ENCODE measurements at regions not wholly inside any gene's neighbourhood (a gene's known extent, or its start where the extent isn't known, plus 50 kb on each side); places are given as distances from the start of the nearest gene placed in this dataset.
"Not testable (repeated sequence)": the region's sequence is repeated elsewhere in the genome, so short reads cannot be mapped to it uniquely, and the experiment has no call there.

DNA sequence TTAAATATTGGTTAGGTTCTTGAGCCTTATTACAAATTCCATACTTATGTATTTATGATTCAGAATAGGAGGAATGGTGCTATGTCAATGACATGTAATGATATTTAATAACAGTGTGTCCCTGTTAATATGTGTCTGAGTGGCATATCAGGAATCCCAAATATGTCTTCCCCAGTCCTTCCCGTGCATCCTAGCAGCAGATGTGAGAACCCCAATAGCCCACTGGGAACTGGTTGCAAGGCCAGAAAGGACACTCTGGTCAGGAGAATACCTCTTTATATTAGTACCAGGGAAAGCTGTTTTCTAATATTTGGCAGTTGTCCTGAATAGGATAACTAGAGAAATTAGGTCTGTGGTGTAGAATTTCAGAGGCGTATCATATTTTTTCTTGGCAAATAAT lies 159.1 kb upstream of the PDE7B start:
- no peaks in the 10 kb centered on the region for H3K36me3 Mint-ChIP-seq (ENCODE audit: low read depth)
- H3K27me3 Mint-ChIP-seq = peaks cover 10% of the 10 kb centered on the region
- no peaks in the 10 kb centered on the region for H3K9me3 Mint-ChIP-seq
- H3K4me1 Mint-ChIP-seq = no peaks in the 10 kb centered on the region
- no peak overlapping the region for H3K27ac Mint-ChIP-seq
- H3K4me3 Mint-ChIP-seq = no peak overlapping the region
- no peak for ATAC-seq (replicated peaks)

- peaks cover 22% of the 10 kb centered on the region for H3K27me3 Mint-ChIP-seq
These were observed 157.6 kb upstream of the PDE7B start for GRCh38 chr6:135693811-135694370.

DNA sequence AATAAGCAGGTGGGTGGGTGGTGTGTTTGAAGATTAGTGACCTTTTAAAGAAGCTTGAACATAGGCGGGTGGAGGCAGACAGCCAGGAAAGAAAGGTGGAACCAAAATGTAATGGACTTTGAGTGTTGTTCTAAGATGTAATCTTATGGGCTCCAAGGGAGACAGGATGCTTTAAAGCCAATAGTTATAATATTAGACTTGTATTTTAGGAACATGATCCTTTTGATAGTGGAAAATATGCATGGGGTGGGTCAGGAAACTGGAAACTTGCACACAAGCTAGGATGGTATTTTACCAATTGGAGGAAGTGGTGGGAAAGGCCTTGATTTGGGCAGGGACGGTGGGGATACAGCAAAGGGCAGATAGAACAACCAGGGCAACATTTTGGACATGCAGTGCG lies 151.8 kb upstream of the PDE7B start:
- no peaks in the 10 kb centered on the region for H3K36me3 Mint-ChIP-seq (ENCODE audit: low read depth)
- H3K4me1 Mint-ChIP-seq = peaks cover 14% of the 10 kb centered on the region
- no peak overlapping the region for H3K27ac Mint-ChIP-seq
- H3K9me3 Mint-ChIP-seq = no peaks in the 10 kb centered on the region
- H3K4me3 Mint-ChIP-seq = no peak overlapping the region
- H3K27me3 Mint-ChIP-seq = peaks cover 22% of the 10 kb centered on the region
- ATAC-seq (replicated peaks) = no peak

More at GRCh38 chr6:135693811-135694370, 157.6 kb upstream of the PDE7B start:
- Mint-ChIP-seq H3K4me3 (no peak overlapping the region), H3K27ac (no peak overlapping the region), H3K36me3 (ENCODE audit: low read depth) (no peaks in the 10 kb centered on the region), H3K4me1 (no peaks in the 10 kb centered on the region), H3K9me3 (no peaks in the 10 kb centered on the region)
- ATAC-seq (replicated peaks) = no peak

DNA sequence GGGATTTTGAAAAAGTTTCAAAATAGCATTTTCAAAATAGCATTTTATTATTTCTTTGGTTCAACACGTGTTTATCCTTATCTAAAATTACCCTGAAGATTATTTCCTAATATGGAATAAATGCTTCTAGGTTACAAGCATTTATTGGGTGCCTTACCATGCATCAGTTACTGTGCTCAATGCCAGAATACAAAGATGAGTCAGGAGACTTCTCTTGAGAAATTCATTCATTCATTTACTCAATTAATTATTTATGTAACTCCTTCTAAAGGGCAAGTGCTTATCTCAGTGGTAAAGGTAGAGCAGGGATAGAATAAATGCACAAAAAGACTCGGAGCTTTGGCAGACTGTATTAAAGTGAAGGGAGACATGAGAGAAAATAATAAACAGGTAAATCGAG lies 150.1 kb upstream of the PDE7B start:
- Mint-ChIP-seq H3K27me3 (peaks cover 25% of the 10 kb centered on the region), H3K4me1 (peaks cover 14% of the 10 kb centered on the region), H3K4me3 (no peak overlapping the region), H3K9me3 (no peaks in the 10 kb centered on the region), H3K36me3 (ENCODE audit: low read depth) (no peaks in the 10 kb centered on the region), H3K27ac (no peak overlapping the region)
- ATAC-seq (replicated peaks) = no peak

DNA sequence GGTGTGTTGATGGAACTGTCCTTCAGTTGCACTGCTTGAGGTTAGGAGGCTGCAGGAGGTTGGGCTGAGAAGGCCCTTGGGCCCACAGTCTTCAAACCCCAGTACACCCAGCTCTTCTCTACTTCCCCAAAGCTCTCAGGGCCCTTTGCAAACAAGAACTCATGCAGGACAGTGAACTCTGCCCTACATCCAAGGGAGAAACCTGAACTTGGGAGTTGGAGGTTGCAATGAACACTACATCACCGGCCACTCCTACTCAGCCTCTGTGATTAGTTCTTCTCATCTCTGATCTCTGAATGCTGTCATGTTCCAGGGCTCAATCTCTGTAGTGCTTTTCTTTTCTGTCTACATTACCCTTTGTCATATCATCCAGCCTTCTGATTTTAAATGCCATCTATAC lies 148.5 kb upstream of the PDE7B start:
- no peaks in the 10 kb centered on the region for H3K9me3 Mint-ChIP-seq
- H3K4me1 Mint-ChIP-seq = peaks cover 14% of the 10 kb centered on the region
- peak overlapping the region; percentile 66 for H3K27ac Mint-ChIP-seq
- peaks cover 24% of the 10 kb centered on the region for H3K27me3 Mint-ChIP-seq
- no peaks in the 10 kb centered on the region for H3K36me3 Mint-ChIP-seq (ENCODE audit: low read depth)
- ATAC-seq (replicated peaks) = peak; percentile 51
- H3K4me3 Mint-ChIP-seq = no peak overlapping the region

- Mint-ChIP-seq H3K27me3 (peaks cover 20% of the 10 kb centered on the region), H3K4me3 (no peak overlapping the region), H3K4me1 (peaks cover 14% of the 10 kb centered on the region), H3K36me3 (ENCODE audit: low read depth) (no peaks in the 10 kb centered on the region), H3K9me3 (no peaks in the 10 kb centered on the region), H3K27ac (peak overlapping the region; percentile 66)
- peak; percentile 88 for ATAC-seq (replicated peaks)
These were observed 147.9 kb upstream of the PDE7B start for GRCh38 chr6:135703621-135704020.

DNA sequence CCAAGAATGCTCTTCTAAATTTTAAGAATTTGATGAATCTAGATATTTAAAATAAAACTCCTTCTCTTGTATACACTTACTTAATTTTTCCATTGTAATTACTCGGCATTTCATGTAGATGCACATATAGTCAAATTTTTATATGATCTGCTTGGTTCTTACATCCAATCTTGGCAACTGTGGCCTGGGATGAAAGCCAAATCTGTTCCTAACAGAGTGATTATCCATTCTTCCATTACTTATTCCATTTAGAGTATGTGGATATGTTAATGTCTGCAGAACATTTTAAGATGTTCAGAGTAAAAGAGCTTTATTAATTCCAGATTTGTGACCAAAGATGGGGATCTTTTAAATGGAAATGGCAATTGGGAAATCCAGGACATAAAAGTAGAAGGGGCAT lies 144.1 kb upstream of the PDE7B start:
- H3K27me3 Mint-ChIP-seq = peaks cover 10% of the 10 kb centered on the region
- no peaks in the 10 kb centered on the region for H3K36me3 Mint-ChIP-seq (ENCODE audit: low read depth)
- H3K27ac Mint-ChIP-seq = no peak overlapping the region
- peaks cover 10% of the 10 kb centered on the region for H3K4me1 Mint-ChIP-seq
- H3K9me3 Mint-ChIP-seq = no peaks in the 10 kb centered on the region
- ATAC-seq (replicated peaks) = no peak
- H3K4me3 Mint-ChIP-seq = no peak overlapping the region

DNA sequence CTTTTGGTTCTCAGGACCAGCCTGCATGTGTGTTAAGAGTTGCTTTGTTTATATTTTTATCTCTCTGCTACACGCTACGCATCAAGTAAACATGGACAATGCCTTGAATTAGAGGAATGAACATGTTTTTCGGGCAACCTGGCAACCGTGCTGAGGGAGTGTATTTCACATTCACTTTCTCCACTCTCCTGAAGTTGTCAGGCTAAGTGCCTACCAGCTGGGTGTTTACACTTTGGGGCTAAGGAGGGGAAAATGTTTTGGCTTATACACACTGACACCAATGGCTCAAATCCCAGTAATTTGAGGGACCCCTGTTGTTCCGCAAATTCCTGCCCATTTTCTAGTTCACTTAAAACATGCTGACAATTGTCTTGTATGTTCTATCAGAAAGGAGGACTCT lies 141.5 kb upstream of the PDE7B start:
- peaks cover 8% of the 10 kb centered on the region for H3K27me3 Mint-ChIP-seq

GRCh38 chr6:135722190-135722589 lies 129.3 kb upstream of the PDE7B start:
- Mint-ChIP-seq H3K27ac (no peak overlapping the region), H3K27me3 (no peaks in the 10 kb centered on the region), H3K4me1 (no peaks in the 10 kb centered on the region), H3K36me3 (ENCODE audit: low read depth) (no peaks in the 10 kb centered on the region), H3K4me3 (no peak overlapping the region), H3K9me3 (peaks cover 17% of the 10 kb centered on the region)
- ATAC-seq (replicated peaks) = no peak

More for the DNA sequence above, 141.5 kb upstream of the PDE7B start:
- no peak overlapping the region for H3K27ac Mint-ChIP-seq
- no peak for ATAC-seq (replicated peaks)
- H3K4me3 Mint-ChIP-seq = no peak overlapping the region
- H3K9me3 Mint-ChIP-seq = no peaks in the 10 kb centered on the region
- H3K36me3 Mint-ChIP-seq (ENCODE audit: low read depth) = no peaks in the 10 kb centered on the region
- no peaks in the 10 kb centered on the region for H3K4me1 Mint-ChIP-seq

- peak; percentile 72 for ATAC-seq (replicated peaks)
- no peaks in the 10 kb centered on the region for H3K36me3 Mint-ChIP-seq (ENCODE audit: low read depth)
- no peaks in the 10 kb centered on the region for H3K4me1 Mint-ChIP-seq
- H3K9me3 Mint-ChIP-seq = peaks cover 18% of the 10 kb centered on the region
- H3K4me3 Mint-ChIP-seq = no peak overlapping the region
- no peaks in the 10 kb centered on the region for H3K27me3 Mint-ChIP-seq
- H3K27ac Mint-ChIP-seq = peak overlapping the region; percentile 61
These were observed 128.8 kb upstream of the PDE7B start for GRCh38 chr6:135722679-135723078.

- H3K9me3 Mint-ChIP-seq = peaks cover 14% of the 10 kb centered on the region
- no peak overlapping the region for H3K4me3 Mint-ChIP-seq
- H3K4me1 Mint-ChIP-seq = no peaks in the 10 kb centered on the region
- H3K36me3 Mint-ChIP-seq (ENCODE audit: low read depth) = no peaks in the 10 kb centered on the region
- no peak overlapping the region for H3K27ac Mint-ChIP-seq
- no peak for ATAC-seq (replicated peaks)
- H3K27me3 Mint-ChIP-seq = peaks cover 4% of the 10 kb centered on the region
These were observed 122.9 kb upstream of the PDE7B start for GRCh38 chr6:135728589-135728988.

DNA sequence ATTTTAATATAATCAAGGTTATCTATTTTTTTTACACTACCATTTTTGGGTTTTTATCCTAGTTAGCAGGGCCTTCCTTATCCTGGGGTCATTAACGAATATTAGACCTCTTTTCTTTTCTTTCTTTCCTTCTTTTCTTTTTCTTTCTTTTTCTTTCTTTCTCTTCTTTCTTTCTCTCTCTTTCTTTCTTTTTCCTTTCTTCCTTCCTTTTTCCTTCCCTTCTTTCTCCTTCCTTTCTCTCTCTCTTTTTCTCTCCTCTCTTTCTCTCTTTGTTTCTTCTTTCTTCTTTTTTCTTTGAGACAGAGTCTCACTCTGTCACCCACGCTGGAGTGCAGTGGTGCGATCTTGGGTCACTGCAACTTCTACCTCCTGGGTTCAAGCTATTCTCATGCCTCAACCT lies 120.4 kb upstream of the PDE7B start:
- Mint-ChIP-seq H3K27me3 (peaks cover 4% of the 10 kb centered on the region), H3K4me3 (no peak overlapping the region), H3K36me3 (ENCODE audit: low read depth) (no peaks in the 10 kb centered on the region), H3K9me3 (peaks cover 7% of the 10 kb centered on the region), H3K27ac (no peak overlapping the region), H3K4me1 (no peaks in the 10 kb centered on the region)
- no peak for ATAC-seq (replicated peaks)

- not testable (repeated sequence) for H3K36me3 Mint-ChIP-seq (ENCODE audit: low read depth); H3K9me3 Mint-ChIP-seq; H3K4me1 Mint-ChIP-seq; ATAC-seq (replicated peaks); H3K4me3 Mint-ChIP-seq; H3K27me3 Mint-ChIP-seq; H3K27ac Mint-ChIP-seq
These were observed 115.2 kb upstream of the PDE7B start for GRCh38 chr6:135736351-135736750.

GRCh38 chr6:135738636-135739035 lies 112.9 kb upstream of the PDE7B start:
- Mint-ChIP-seq H3K9me3 (no peaks in the 10 kb centered on the region), H3K4me3 (no peak overlapping the region), H3K27me3 (peaks cover 4% of the 10 kb centered on the region), H3K36me3 (ENCODE audit: low read depth) (no peaks in the 10 kb centered on the region), H3K27ac (no peak overlapping the region), H3K4me1 (no peaks in the 10 kb centered on the region)
- no peak for ATAC-seq (replicated peaks)

GRCh38 chr6:135739288-135739687 lies 112.2 kb upstream of the PDE7B start:
- H3K9me3 Mint-ChIP-seq = no peaks in the 10 kb centered on the region
- H3K27me3 Mint-ChIP-seq = peaks cover 4% of the 10 kb centered on the region
- no peaks in the 10 kb centered on the region for H3K36me3 Mint-ChIP-seq (ENCODE audit: low read depth)
- H3K27ac Mint-ChIP-seq = no peak overlapping the region
- no peak overlapping the region for H3K4me3 Mint-ChIP-seq
- H3K4me1 Mint-ChIP-seq = no peaks in the 10 kb centered on the region
- ATAC-seq (replicated peaks) = peak; percentile 50

DNA sequence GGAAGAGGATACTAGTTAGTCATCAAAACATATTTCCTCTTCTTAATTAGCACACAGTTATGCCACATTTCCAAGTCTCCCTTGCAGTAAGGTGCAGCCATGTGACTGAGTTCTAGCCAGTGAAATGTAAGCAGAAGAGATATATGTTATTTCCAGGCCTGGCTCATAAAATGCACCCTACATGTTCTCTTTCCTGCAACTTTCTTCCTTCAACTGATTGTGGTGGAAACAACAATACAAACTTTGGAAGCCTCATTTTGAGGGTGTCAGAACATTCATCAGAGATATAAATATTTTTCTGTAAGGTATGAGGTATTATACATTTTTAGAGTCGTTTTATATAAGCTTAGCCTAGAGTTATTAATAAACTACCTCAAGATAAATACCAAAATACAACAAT lies 110.9 kb upstream of the PDE7B start:
- peaks cover 4% of the 10 kb centered on the region for H3K27me3 Mint-ChIP-seq
- no peaks in the 10 kb centered on the region for H3K4me1 Mint-ChIP-seq
- H3K27ac Mint-ChIP-seq = no peak overlapping the region
- no peak for ATAC-seq (replicated peaks)
- H3K36me3 Mint-ChIP-seq (ENCODE audit: low read depth) = no peaks in the 10 kb centered on the region
- H3K4me3 Mint-ChIP-seq = no peak overlapping the region
- H3K9me3 Mint-ChIP-seq = no peaks in the 10 kb centered on the region
